HEK293T (cell line): ENCODE measurements at regions not wholly inside any gene's neighbourhood (a gene's known extent, or its start where the extent isn't known, plus 50 kb on each side); places are given as distances from the start of the nearest gene placed in this dataset.

Experiments
- CTCF ChIA-PET: fragments of 350-600 bp; formaldehyde crosslinking; extraction: SDS; loops from one replicate; lab custom pipeline; 2021; ENCODE audit warnings: antibody characterized with exemption, inconsistent platforms; lab: Yijun Ruan, JAX
- POLR2A ChIA-PET: fragments of 350-600 bp; formaldehyde crosslinking; extraction: SDS; loops from one replicate; lab custom pipeline; 2020; ENCODE audit warnings: antibody characterized with exemption, inconsistent platforms; lab: Yijun Ruan, JAX
- DNase-seq: peaks from one replicate; pipeline ENCODE4 v3.0.0; 2012; ENCODE audit warnings: mixed read lengths; ENCODE audit errors: extremely low spot score
- ARNT ChIP-seq: fragments of 450-650 bp; IDR thresholded peaks from 2 replicates; pipeline ENCODE4 v1.6.1; 2017; ENCODE audit warnings: mild to moderate bottlenecking
- BHLHE40 ChIP-seq: fragments of 450-650 bp; IDR thresholded peaks from 2 replicates; pipeline ENCODE4 v1.6.1; 2016; ENCODE audit warnings: mild to moderate bottlenecking, moderate library complexity, borderline replicate concordance
- CTBP1 ChIP-seq: fragments of 450-650 bp; IDR thresholded peaks from 2 replicates; pipeline ENCODE4 v1.6.1; 2016; ENCODE audit warnings: borderline replicate concordance
- ELF4 ChIP-seq: fragments of 450-650 bp; IDR thresholded peaks from 2 replicates; pipeline ENCODE4 v1.6.1; 2017; ENCODE audit warnings: antibody characterized with exemption
- FOXA1 ChIP-seq: fragments of 450-650 bp; IDR thresholded peaks from 2 replicates; pipeline ENCODE4 v1.6.1; 2016; ENCODE audit warnings: mild to moderate bottlenecking
- FOXK2 ChIP-seq: fragments of 450-650 bp; IDR thresholded peaks from 2 replicates; pipeline ENCODE4 v1.6.1; 2016; ENCODE audit warnings: mild to moderate bottlenecking
- FOXM1 ChIP-seq: fragments of 450-650 bp; IDR thresholded peaks from 2 replicates; pipeline ENCODE4 v1.6.1; 2017; ENCODE audit warnings: mild to moderate bottlenecking, borderline replicate concordance
- HDGF ChIP-seq: fragments of 450-650 bp; IDR thresholded peaks from 2 replicates; pipeline ENCODE4 v1.6.1; 2017; ENCODE audit warnings: antibody characterized with exemption, borderline replicate concordance
- L3MBTL2 ChIP-seq: fragments of 450-650 bp; conservative IDR thresholded peaks from 2 replicates; pipeline ENCODE4 v1.6.1; 2016; ENCODE audit warnings: mild to moderate bottlenecking
- LEF1 ChIP-seq: fragments of 450-650 bp; IDR thresholded peaks from 2 replicates; pipeline ENCODE4 v1.6.1; 2017; ENCODE audit warnings: mild to moderate bottlenecking, borderline replicate concordance
- NFRKB ChIP-seq: fragments of 450-650 bp; IDR thresholded peaks from 2 replicates; pipeline ENCODE4 v1.6.1; 2016; ENCODE audit warnings: mild to moderate bottlenecking, moderate library complexity
- SP1 ChIP-seq: fragments of 450-650 bp; IDR thresholded peaks from 2 replicates; pipeline ENCODE4 v1.6.1; 2017
- SUZ12 ChIP-seq: fragments of 450-650 bp; IDR thresholded peaks from 2 replicates; pipeline ENCODE4 v1.6.1; 2016; ENCODE audit warnings: mild to moderate bottlenecking
- TARDBP ChIP-seq: fragments of 450-650 bp; IDR thresholded peaks from 2 replicates; pipeline ENCODE4 v1.6.1; 2016
- ZNF384 ChIP-seq: fragments of 450-650 bp; IDR thresholded peaks from 2 replicates; pipeline ENCODE4 v1.6.1; 2016
- TF ChIP-seq, protein P1 (sequence below): fragments of 450-650 bp; IDR thresholded peaks from 2 replicates; pipeline ENCODE4 v1.6.1; 2016

DNA sequence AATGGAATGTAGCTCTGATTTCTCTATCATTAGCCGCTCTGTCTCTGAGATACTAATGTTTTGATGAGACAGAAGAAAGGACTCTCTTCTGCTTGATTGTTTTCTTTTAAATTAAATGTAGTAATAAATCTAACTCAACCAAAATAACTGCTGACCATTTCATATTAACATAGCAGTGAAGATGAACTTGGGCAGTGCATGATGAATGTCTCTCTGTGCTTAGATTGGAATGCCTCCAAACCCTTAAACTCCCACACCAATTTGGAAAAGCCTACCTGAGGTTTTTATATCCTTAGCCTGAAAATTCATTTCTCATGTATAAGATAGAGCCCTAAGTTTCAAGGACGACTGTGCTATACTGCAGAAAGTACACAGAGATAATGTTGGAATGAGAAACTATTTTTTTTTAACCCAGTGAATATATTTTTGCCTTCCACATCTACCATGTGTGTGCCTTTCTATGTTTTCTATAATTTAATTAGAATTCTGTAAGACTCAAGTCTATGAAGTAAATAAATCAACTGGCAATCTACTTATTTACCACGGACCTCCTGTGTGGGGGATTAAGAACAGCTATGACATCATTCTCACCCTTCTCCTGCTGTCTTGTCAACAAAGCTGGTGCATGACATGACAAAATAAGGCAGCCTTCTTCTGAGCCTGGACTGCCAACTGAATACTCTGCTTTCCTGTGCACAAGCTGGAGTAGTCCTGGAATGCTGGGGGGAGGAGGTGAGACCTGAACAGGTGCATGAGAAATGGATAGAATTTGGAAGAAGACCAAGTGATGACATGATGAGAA, 155.5 kb downstream of the FGF9 start:
- DNase-seq = no peak
- CTCF ChIA-PET = no interaction called here
- TF ChIP-seq NFRKB = no peak
- TF ChIP-seq FOXA1 = no peak
- TF ChIP-seq FOXK2 = no peak
- POLR2A ChIA-PET = no interaction called here

DNA sequence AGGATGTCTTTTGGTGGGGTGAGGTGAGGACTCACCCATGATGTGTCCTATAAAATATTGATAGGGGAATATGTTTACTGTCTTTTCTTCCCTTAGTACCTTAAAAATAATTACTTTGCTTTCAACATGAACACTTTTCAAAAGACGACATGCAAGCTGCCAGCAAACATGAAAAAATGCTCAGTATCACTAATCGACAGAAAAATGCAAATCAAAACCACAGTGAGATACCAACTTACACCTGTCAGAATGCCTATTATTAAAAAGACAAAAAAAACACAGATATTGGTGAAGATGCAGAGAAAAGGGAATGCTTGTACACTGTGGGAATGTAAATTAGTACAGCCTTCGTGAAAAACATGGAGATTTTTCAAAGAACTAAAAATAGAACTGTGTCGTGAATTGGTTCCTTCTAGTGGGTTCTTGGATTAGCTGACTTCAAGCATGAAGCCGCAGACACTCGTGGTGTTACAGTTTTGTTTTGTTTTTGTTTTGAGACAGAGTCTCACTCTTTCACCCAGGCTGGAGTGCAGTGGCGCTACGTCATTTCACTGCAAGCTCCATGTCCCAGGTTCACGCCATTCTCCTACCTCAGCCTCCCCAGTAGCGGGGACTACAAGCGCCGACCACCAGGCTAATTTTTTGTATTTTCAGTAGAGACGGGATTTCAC, 160.9 kb downstream of the FGF9 start:
- DNase-seq = no peak
- no peak for TF ChIP-seq FOXA1
- no peak for TF ChIP-seq BHLHE40
- no peak for TF ChIP-seq ELF4
- no peak for TF ChIP-seq TARDBP
- TF ChIP-seq SUZ12 = no peak
- TF ChIP-seq CTBP1 = no peak
- no peak for TF ChIP-seq ZNF384
- TF ChIP-seq FOXK2 = no peak
- no peak for TF ChIP-seq SP1
- TF ChIP-seq, protein P1, sequence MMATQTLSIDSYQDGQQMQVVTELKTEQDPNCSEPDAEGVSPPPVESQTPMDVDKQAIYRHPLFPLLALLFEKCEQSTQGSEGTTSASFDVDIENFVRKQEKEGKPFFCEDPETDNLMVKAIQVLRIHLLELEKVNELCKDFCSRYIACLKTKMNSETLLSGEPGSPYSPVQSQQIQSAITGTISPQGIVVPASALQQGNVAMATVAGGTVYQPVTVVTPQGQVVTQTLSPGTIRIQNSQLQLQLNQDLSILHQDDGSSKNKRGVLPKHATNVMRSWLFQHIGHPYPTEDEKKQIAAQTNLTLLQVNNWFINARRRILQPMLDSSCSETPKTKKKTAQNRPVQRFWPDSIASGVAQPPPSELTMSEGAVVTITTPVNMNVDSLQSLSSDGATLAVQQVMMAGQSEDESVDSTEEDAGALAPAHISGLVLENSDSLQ = no peak
- no peak for TF ChIP-seq FOXM1
- no peak for TF ChIP-seq ARNT
- TF ChIP-seq HDGF = no peak
- TF ChIP-seq LEF1 = no peak
- ChIA-PET POLR2A (no interaction called here), CTCF (no interaction called here)

DNA sequence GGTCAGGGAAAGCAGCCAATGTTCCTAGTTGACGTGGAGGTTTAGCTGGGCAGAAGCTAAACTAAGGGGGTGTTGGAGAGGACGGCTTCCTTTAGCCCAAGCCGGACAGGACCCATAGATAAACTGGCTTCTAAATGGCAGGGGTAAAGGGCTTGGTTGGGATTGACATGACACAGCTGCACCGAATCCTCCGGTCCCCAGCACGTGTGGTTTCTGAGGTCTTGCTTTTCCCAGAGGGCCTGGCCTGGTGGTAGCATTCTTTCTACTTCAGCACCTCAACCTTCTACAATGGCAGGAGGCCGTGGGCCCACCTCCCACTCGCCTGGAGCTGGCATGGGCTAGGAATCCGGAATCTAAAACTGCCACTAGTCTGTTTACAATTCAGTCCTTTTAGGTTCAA, 163.0 kb downstream of the FGF9 start:
- DNase-seq = no peak
- POLR2A ChIA-PET = no interaction called here
- CTCF ChIA-PET = no interaction called here
- TF ChIP-seq SUZ12 (no peak), FOXK2 (no peak)

GRCh38 chr13:21834521-21834920, 163.6 kb downstream of the FGF9 start:
- ChIA-PET CTCF (no interaction called here), POLR2A (no interaction called here)
- no peak for TF ChIP-seq NFRKB
- no peak for TF ChIP-seq LEF1
- no peak for TF ChIP-seq TARDBP
- no peak for TF ChIP-seq CTBP1
- TF ChIP-seq SUZ12 = no peak
- DNase-seq = no peak

GRCh38 chr13:21837288-21837687, 166.4 kb downstream of the FGF9 start:
- ChIA-PET POLR2A (no interaction called here), CTCF (interaction anchor here (1.5 kb wide), 1 partner anchor 8 kb away, joined by 3 read pairs; no protein-coding TSS in a partner anchor)
- TF ChIP-seq ELF4 (no peak), ZNF384 (no peak), LEF1 (no peak), L3MBTL2 (no peak), SUZ12 (no peak), SP1 (no peak), TARDBP (no peak), NFRKB (no peak)
- TF ChIP-seq, protein P1 = no peak
- no peak for DNase-seq

DNA sequence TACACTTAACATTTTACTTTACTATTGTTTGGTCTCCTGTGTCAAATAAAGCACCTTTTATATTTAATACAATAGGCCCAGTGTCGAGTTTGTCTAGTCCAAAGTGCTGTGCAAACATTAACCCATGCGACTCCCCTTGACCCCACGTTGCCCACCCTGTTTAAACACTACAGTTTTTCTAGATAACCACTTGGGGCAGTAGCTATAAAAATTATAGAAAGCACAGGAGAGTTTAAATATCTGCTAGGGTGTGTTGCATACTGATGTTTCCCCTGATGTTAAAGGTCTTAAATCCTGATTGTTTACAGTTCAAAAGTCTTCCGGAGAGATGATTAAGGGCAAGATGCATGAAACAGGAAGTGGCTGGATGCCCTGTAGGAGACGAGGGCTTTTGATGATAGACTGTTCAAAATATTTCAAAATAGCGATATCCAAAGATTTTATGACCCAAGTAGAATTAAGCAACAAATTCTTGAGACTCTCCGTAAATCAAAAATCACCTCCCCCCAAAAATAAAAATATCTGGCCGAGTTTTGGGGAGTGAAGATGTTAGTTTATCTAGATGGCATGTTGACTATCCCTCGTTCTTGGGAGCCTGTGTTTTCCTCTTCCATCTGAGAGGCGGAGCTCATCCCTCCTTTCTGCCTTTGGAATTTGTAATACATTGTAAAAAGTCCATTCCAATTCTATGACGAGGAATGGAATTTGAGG, 167.1 kb downstream of the FGF9 start:
- no peak for DNase-seq
- POLR2A ChIA-PET = no interaction called here
- CTCF ChIA-PET = interaction anchor here (1.5 kb wide), 1 partner anchor 9 kb away, joined by 3 read pairs; no protein-coding TSS in a partner anchor
- TF ChIP-seq TARDBP (no peak), CTBP1 (no peak), SP1 (no peak), LEF1 (no peak), SUZ12 (no peak)

DNA sequence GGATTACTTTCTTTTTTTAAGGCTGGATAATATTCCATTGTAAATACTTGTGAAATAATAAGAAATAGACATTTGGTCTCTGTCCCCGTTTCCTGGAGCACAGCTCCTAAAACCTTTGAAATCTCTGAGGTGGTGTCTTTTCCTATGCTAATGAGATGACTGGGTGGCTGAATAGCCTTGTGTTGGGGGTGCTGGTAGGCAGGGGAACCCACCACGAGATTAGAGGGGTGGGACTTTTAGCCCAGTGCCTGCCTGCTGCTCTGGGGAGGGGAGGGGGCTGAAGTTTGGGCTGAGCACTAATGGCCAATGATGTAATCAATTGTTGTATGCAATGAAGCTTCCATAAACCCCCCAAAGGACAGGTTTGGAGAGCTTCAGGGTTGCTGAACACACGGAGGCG, 175.7 kb downstream of the FGF9 start:
- POLR2A ChIA-PET = no interaction called here
- CTCF ChIA-PET = no interaction called here
- no peak for TF ChIP-seq NFRKB
- TF ChIP-seq FOXM1 = no peak
- TF ChIP-seq, protein P1 = no peak
- no peak for TF ChIP-seq HDGF
- no peak for TF ChIP-seq CTBP1
- no peak for TF ChIP-seq ZNF384
- no peak for TF ChIP-seq ELF4
- no peak for TF ChIP-seq SP1
- TF ChIP-seq FOXA1 = no peak
- no peak for DNase-seq
